Lung (tissue), 11 donors: ENCODE measurements at regions not wholly inside any gene's neighbourhood (a gene's known extent, or its start where the extent isn't known, plus 50 kb on each side); places are given as distances from the start of the nearest gene placed in this dataset.
"Not testable (repeated sequence)": the region's sequence is repeated elsewhere in the genome, so short reads cannot be mapped to it uniquely, and the experiment has no call there.

Source experiments
- ATAC-seq: fragments of 200-7000 bp; cut with Tn5 transposase; one replicate; pipeline ENCODE4 v1.9.1; 2020; ENCODE audit warnings: moderate number of reproducible peaks; ENCODE audit not compliant: insufficient read depth, low FRiP score
- DNase-seq, 3 donors: peaks; one replicate each; pipeline ENCODE4 v3.0.0-alpha.2; 2013 to 2017
- H3K27ac ChIP-seq, 2 donors: one replicate each; pipeline ENCODE4 v1.5.1; 2013; ENCODE audit warnings: mild to moderate bottlenecking in 2 of 2, moderate library complexity in 2 of 2, control low read depth in 1 of 2, inconsistent platforms in 1 of 2, low read depth in 1 of 2, low read length in 1 of 2
- H3K27me3 ChIP-seq, 3 donors: one replicate each; pipeline ENCODE4 v1.5.1; 2013; ENCODE audit warnings: low read length in 2 of 3; ENCODE audit not compliant: control insufficient read depth in 3 of 3, insufficient read depth in 3 of 3
- H3K36me3 ChIP-seq, 4 donors: one replicate each; pipeline ENCODE4 v1.5.1; 2013; ENCODE audit warnings: low read length in 4 of 4, mild to moderate bottlenecking in 1 of 4, moderate library complexity in 1 of 4; ENCODE audit not compliant: control insufficient read depth in 4 of 4, insufficient read depth in 4 of 4
- H3K4me1 ChIP-seq, 5 donors: one replicate each; pipeline ENCODE4 v1.5.1; 2013; ENCODE audit warnings: low read length in 5 of 5, mild to moderate bottlenecking in 2 of 5, moderate library complexity in 1 of 5; ENCODE audit not compliant: control insufficient read depth in 5 of 5, insufficient read depth in 5 of 5
- H3K4me3 ChIP-seq: one replicate; pipeline ENCODE4 v1.5.1; 2013; ENCODE audit warnings: mild to moderate bottlenecking, control low read depth, moderate library complexity
- H3K9ac ChIP-seq, 2 donors: one replicate each; pipeline ENCODE4 v1.5.1; 2013; ENCODE audit warnings: low read length in 2 of 2, control low read depth in 1 of 2; ENCODE audit not compliant: insufficient read depth in 1 of 2
- H3K9me3 ChIP-seq, 4 donors: one replicate each; pipeline ENCODE4 v1.5.1; 2013; ENCODE audit warnings: low read length in 3 of 4, mild to moderate bottlenecking in 1 of 4, moderate library complexity in 1 of 4; ENCODE audit not compliant: control insufficient read depth in 4 of 4, insufficient read depth in 3 of 4
- CTCF ChIP-seq: IDR thresholded peaks from 2 replicates; pipeline ENCODE4 v1.5.1; 2012; ENCODE audit warnings: mild to moderate bottlenecking; ENCODE audit errors: control extremely low read depth, extremely low read depth
- WGBS, 2 donors: extraction: QIAGEN DNeasy Blood & Tissue Kit; methylation state at CpG; one replicate each; pipeline ENCODE4 v1.1.7; 2013; 5-methylcytosine and 5-hydroxymethylcytosine counted together
- donor health status: control.
- donor health status: control.
- donor health status: Bipolar disorder and iron deficiency.
- donor health status: healthy.
- donor health status: DM: yes; HTN: yes; CAD: no.

GRCh38 chr17:27088767-27089078, 205.2 kb upstream of the WSB1 start:
- Histone ChIP-seq H3K27me3 (no peaks in the 10 kb centered on the region), H3K27ac (no peak overlapping the region), H3K4me3 (no peak overlapping the region), H3K9me3 (peaks cover 0 to 2% (median 0%) of the 10 kb centered on the region in 4 donors), H3K4me1 (peaks cover 0 to 2% (median 0%) of the 10 kb centered on the region in 5 donors), H3K36me3 (no peaks in the 10 kb centered on the region), H3K9ac (no peak overlapping the region)
- ATAC-seq (no peak), DNase-seq (no peak)
- 62% methylated on average over 8 of the region's 8 CpGs for WGBS, 2 donors
- TF ChIP-seq CTCF: no peak

GRCh38 chr17:27089079-27089928, 204.6 kb upstream of the WSB1 start:
- H3K4me3 ChIP-seq, DNase-seq, ATAC-seq, H3K9ac ChIP-seq, H3K9me3 ChIP-seq, H3K4me1 ChIP-seq, H3K36me3 ChIP-seq, H3K27ac ChIP-seq, H3K27me3 ChIP-seq: not testable (repeated sequence)
- 66% methylated on average over 29 of the region's 29 CpGs for WGBS, 2 donors

- H3K9me3 ChIP-seq: no peaks in the 10 kb centered on the region
- no peak overlapping the region for H3K27ac ChIP-seq
- TF ChIP-seq CTCF: no peak
- no peak for ATAC-seq
- no peak overlapping the region for H3K9ac ChIP-seq
- no peaks in the 10 kb centered on the region for H3K27me3 ChIP-seq
- WGBS, 2 donors: 89 to 98% methylated on average over 1 of the region's 1 CpG
- H3K4me1 ChIP-seq: no peaks in the 10 kb centered on the region
- no peak for DNase-seq
- no peak overlapping the region for H3K4me3 ChIP-seq
- H3K36me3 ChIP-seq: no peaks in the 10 kb centered on the region
These were observed 204.0 kb upstream of the WSB1 start for GRCh38 chr17:27089929-27090247.

GRCh38 chr17:27090450-27091042, 203.4 kb upstream of the WSB1 start:
- not testable (repeated sequence) for H3K4me3 ChIP-seq, ATAC-seq, H3K27me3 ChIP-seq, H3K36me3 ChIP-seq, H3K27ac ChIP-seq, H3K4me1 ChIP-seq, H3K9me3 ChIP-seq, H3K9ac ChIP-seq, DNase-seq
- 82 to 89% methylated on average over 10 of the region's 10 CpGs for WGBS, 2 donors
